Adrenal gland (tissue), 9 donors: ENCODE measurements at regions not wholly inside any gene's neighbourhood (a gene's known extent, or its start where the extent isn't known, plus 50 kb on each side); places are given as distances from the start of the nearest gene placed in this dataset.

Experiments
- DNase-seq, 7 donors: peaks; one replicate each; pipeline ENCODE4 v3.0.0-alpha.2; 2019 to 2020
- H3K27ac ChIP-seq, 5 donors: fragments of 200-600 bp; sonication (generic) in 4 of 5; 1 replicate in 3 of 5; 2 replicates in 2 of 5; pipeline versions ENCODE4 v1.5.1 to v1.8.0; 2016 to 2020; ENCODE audit warnings: mild to moderate bottlenecking in 1 of 5
- H3K27me3 ChIP-seq: fragments of 200-600 bp; 2 replicates; pipeline ENCODE4 v1.8.0; 2021
- H3K36me3 ChIP-seq, 2 donors: fragments of 200-600 bp; replicated peaks in 1 of 2; 1 replicate in 1 of 2; 2 replicates in 1 of 2; pipeline versions ENCODE4 v1.5.1 to v1.8.0; 2018 to 2022
- H3K4me1 ChIP-seq, 2 donors: fragments of 200-600 bp; replicated peaks in 1 of 2; 1 replicate in 1 of 2; 2 replicates in 1 of 2; pipeline versions ENCODE4 v1.5.1 to v1.8.0; 2018 to 2021
- H3K4me3 ChIP-seq, 4 donors: fragments of 200-600 bp; sonication (generic) in 3 of 4; one replicate each; pipeline ENCODE4 v1.5.1; 2016 to 2018
- H3K9me3 ChIP-seq, 3 donors: fragments of 200-600 bp; sonication (generic) in 1 of 3; replicated peaks in 1 of 3; 1 replicate in 2 of 3; 2 replicates in 1 of 3; pipeline versions ENCODE4 v1.5.1 to v1.8.0; 2016 to 2021
- POLR2A ChIP-seq, 2 donors: fragments of 450-650 bp; IDR thresholded peaks; one replicate each; pipeline ENCODE4 v1.6.1; 2017; ENCODE audit warnings: antibody characterized with exemption in 2 of 2, mild to moderate bottlenecking in 2 of 2, moderate library complexity in 1 of 2
- WGBS, 4 donors: extraction: QIAGEN DNeasy Blood & Tissue Kit in 2 of 4; methylation state at CpG; one replicate each; pipeline versions ENCODE4 v1.1.5 to v1.1.7; 2013 to 2017; 5-methylcytosine and 5-hydroxymethylcytosine counted together
- intact Hi-C, 2 donors: fragments of 100-400 bp; cut with DNase I; formaldehyde crosslinking; loops; one replicate each; pipeline versions ENCODE4 v1.14.1 to v1.15.0; 2022 to 2023
- TF ChIP-seq, protein P1 (sequence below), 6 experiments: fragments of 450-650 bp in 4 of 6; fragments of 200-600 bp in 2 of 6; sonication (generic) in 1 of 6; IDR thresholded peaks; 1 replicate in 5 of 6; 2 replicates in 1 of 6; pipeline versions ENCODE4 v1.5.1 to v1.8.0; 2016 to 2021; ENCODE audit warnings: antibody characterized with exemption in 6 of 6, mild to moderate bottlenecking in 2 of 6, moderate library complexity in 1 of 6
- donor health status: healthy with polysubstance abuse.
- donor health status: Bipolar disorder and iron deficiency.
- donor health status: DM: yes; HTN: yes; CAD: no.
- donor health status: DM: no; HTN: no; CAD: no.
- donor health status: DM: no; HTN: no; CAD: no.

DNA sequence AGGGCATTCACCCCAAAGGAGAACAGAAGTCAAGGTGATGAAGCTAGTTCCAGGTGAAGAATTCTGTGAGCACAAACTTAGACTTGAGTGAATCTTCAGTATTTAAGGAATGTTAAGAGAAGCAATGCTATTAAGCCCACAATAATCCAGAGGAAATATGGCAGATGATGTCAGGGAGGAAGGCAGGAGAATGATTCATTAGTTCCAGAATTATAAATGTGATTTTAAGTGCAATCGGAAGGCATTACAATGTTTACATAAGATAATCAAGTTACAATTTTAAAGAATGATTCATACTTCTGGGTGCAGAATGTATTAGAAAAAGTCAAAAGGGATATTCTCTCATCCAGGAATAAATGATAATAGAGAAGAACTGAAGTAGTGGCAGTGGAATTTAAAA, 545.2 kb upstream of the BRINP3 start:
- intact Hi-C loops: no loop called here
- H3K36me3 ChIP-seq: no peaks in the 10 kb centered on the region
- DNase-seq: no peak
- no peak for TF ChIP-seq POLR2A (IDR thresholded peaks at IDR 0.05)
- TF ChIP-seq, protein P1, sequence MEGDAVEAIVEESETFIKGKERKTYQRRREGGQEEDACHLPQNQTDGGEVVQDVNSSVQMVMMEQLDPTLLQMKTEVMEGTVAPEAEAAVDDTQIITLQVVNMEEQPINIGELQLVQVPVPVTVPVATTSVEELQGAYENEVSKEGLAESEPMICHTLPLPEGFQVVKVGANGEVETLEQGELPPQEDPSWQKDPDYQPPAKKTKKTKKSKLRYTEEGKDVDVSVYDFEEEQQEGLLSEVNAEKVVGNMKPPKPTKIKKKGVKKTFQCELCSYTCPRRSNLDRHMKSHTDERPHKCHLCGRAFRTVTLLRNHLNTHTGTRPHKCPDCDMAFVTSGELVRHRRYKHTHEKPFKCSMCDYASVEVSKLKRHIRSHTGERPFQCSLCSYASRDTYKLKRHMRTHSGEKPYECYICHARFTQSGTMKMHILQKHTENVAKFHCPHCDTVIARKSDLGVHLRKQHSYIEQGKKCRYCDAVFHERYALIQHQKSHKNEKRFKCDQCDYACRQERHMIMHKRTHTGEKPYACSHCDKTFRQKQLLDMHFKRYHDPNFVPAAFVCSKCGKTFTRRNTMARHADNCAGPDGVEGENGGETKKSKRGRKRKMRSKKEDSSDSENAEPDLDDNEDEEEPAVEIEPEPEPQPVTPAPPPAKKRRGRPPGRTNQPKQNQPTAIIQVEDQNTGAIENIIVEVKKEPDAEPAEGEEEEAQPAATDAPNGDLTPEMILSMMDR (IDR thresholded peaks at IDR 0.05): no peak
- WGBS, 4 donors: 46 to 61% (median 55%) methylated on average over 1 of the region's 1 CpG
- no peak overlapping the region for H3K4me3 ChIP-seq
- no peaks in the 10 kb centered on the region for H3K27me3 ChIP-seq
- no peaks in the 10 kb centered on the region for H3K9me3 ChIP-seq
- H3K4me1 ChIP-seq: no peaks in the 10 kb centered on the region
- no peak overlapping the region for H3K27ac ChIP-seq

DNA sequence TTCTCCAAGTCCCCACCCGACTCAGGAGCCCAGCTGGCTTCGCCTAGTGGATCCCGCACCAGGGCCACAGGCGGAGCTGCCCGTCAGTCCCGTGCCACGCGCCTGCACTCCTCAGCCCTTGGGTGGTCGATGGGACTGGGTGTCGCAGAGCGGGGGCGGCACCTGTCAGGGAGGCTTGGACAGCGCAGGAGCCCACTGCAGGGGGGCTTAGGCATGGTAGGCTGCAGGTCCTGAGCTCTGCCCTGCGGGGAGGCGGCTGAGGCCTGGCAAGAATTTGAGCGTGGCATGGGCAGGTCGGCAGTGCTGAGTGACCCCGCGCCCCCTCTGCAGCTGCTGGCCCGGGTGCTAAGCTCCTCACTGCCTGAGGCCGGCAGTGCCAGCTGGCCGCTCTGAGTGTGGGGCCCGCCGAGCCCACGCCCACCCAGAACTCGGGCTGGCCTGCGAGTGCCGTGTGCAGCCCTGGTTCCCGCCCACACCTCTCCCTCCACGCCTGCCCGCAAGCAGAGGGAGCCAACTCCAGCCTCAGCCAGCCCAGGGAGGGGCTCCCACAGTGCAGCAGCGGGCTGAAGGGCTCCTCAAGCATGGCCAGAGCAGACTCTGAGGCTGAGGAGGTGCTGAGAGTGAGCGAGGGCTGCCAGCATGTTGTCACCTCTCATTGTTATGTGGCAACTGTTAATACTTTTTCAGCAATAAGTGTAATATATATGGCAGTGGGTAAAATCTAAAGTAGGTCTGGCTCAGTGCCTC, 548.4 kb upstream of the BRINP3 start:
- H3K4me3 ChIP-seq: no peak overlapping the region
- intact Hi-C loops: no loop called here
- no peaks in the 10 kb centered on the region for H3K36me3 ChIP-seq
- DNase-seq: no peak
- no peaks in the 10 kb centered on the region for H3K4me1 ChIP-seq
- no peak overlapping the region for H3K27ac ChIP-seq
- WGBS, 4 donors: 88 to 93% (median 91%) methylated on average over 6 to 33 of the region's 33 CpGs
- H3K27me3 ChIP-seq: no peaks in the 10 kb centered on the region
- no peaks in the 10 kb centered on the region for H3K9me3 ChIP-seq
- TF ChIP-seq POLR2A (IDR thresholded peaks at IDR 0.05): no peak
- TF ChIP-seq, protein P1 (IDR thresholded peaks at IDR 0.05): no peak

DNA sequence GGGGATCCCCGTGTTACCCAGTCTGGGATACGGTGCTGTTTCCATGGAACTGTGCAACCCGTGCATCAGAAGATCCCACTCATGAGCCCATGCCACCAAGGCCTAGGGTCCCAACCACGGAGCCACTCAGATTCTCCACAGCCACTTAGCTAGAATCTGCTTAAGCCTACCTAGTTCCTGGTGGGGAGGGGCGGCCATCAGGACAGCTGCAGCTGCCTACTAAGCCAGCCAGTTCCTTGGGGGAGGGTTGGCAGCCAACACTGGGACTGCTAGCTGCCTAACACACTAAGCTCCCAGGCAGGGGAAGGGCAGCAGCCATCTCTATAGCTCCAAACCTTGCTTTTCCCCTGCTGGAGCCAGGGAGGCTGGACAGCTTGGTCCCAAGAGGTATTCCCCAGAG, 549.2 kb upstream of the BRINP3 start:
- intact Hi-C loops: no loop called here
- no peak for DNase-seq

DNA sequence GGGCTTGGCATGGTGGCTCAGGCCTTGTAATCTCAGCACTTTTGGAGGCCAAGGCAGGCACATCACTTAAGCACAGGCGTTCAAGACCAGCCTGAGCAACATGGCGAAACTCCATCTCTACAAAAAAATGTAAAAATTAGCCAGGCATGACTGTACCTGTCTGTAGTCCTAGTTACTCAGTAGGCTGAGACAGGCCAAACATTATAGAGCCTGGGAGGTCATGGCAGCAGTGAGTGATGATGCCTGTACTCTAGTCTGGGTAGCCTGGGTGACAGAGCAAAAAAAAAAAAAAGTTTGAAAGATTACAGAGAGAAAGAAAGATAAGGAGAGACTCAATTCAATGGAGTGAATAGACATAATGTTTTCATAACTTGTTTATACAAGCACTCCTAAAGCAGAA, 556.5 kb upstream of the BRINP3 start:
- H3K27ac ChIP-seq: no peak overlapping the region
- H3K9me3 ChIP-seq: no peaks in the 10 kb centered on the region
- 70 to 96% (median 81%) methylated on average over 2 of the region's 2 CpGs for WGBS, 4 donors
- no peak for DNase-seq
- no peaks in the 10 kb centered on the region for H3K4me1 ChIP-seq
- intact Hi-C loops: no loop called here
- no peaks in the 10 kb centered on the region for H3K36me3 ChIP-seq
- TF ChIP-seq, protein P1 (IDR thresholded peaks at IDR 0.05): no peak
- TF ChIP-seq POLR2A (IDR thresholded peaks at IDR 0.05): no peak
- H3K4me3 ChIP-seq: no peak overlapping the region
- no peaks in the 10 kb centered on the region for H3K27me3 ChIP-seq

More for the DNA sequence above, 549.2 kb upstream of the BRINP3 start:
- Histone ChIP-seq H3K4me1 (no peaks in the 10 kb centered on the region), H3K9me3 (no peaks in the 10 kb centered on the region), H3K36me3 (no peaks in the 10 kb centered on the region), H3K27ac (no peak overlapping the region), H3K4me3 (no peak overlapping the region), H3K27me3 (no peaks in the 10 kb centered on the region)
- WGBS, 4 donors: 60 to 78% (median 72%) methylated on average over 1 to 5 of the region's 5 CpGs
- TF ChIP-seq, protein P1 (IDR thresholded peaks at IDR 0.05): no peak
- no peak for TF ChIP-seq POLR2A (IDR thresholded peaks at IDR 0.05)
